Stimulated activated CD4-positive, alpha-beta T cell treated with anti-CD3 and anti-CD28 coated beads, Interleukin-4, amount 100 ng/mL, for 24 hours (primary cell): ENCODE measurements at regions not wholly inside any gene's neighbourhood (a gene's known extent, or its start where the extent isn't known, plus 50 kb on each side); places are given as distances from the start of the nearest gene placed in this dataset.

ENCODE experiments used
- DNase-seq: peaks from one replicate; pipeline ENCODE4 v3.0.0-alpha.2; 2020

GRCh38 chr13:44157606-44158005 lies 216.0 kb upstream of the SERP2 start:
- no peak for DNase-seq

GRCh38 chr13:44158098-44158521 lies 215.5 kb upstream of the SERP2 start:
- DNase-seq, result no peak

GRCh38 chr13:44158881-44159632 lies 214.6 kb upstream of the SERP2 start:
- DNase-seq, result no peak

- DNase-seq, result no peak
Measured at GRCh38 chr13:44159633-44160279, 213.9 kb upstream of the SERP2 start.

GRCh38 chr13:44160591-44161191 lies 212.9 kb upstream of the SERP2 start:
- no peak for DNase-seq

- no peak for DNase-seq
Measured at GRCh38 chr13:44163108-44163507, 210.5 kb upstream of the SERP2 start.

- no peak for DNase-seq
Measured at GRCh38 chr13:44165221-44165888, 208.3 kb upstream of the SERP2 start.

- DNase-seq, result no peak
Measured at GRCh38 chr13:44165889-44166496, 207.6 kb upstream of the SERP2 start.

GRCh38 chr13:44169018-44169911 lies 204.4 kb upstream of the SERP2 start:
- no peak for DNase-seq

GRCh38 chr13:44170731-44171130 lies 202.9 kb upstream of the SERP2 start:
- no peak for DNase-seq

GRCh38 chr13:44171156-44171555 lies 202.5 kb upstream of the SERP2 start:
- DNase-seq, result no peak

GRCh38 chr13:44171861-44172260 lies 201.8 kb upstream of the SERP2 start:
- no peak for DNase-seq

GRCh38 chr13:44172281-44172810 lies 201.3 kb upstream of the SERP2 start:
- DNase-seq, result no peak

- no peak for DNase-seq
Measured at GRCh38 chr13:44174769-44175425, 198.7 kb upstream of the SERP2 start.

GRCh38 chr13:44176173-44176572 lies 197.5 kb upstream of the SERP2 start:
- no peak for DNase-seq

- no peak for DNase-seq
Measured at GRCh38 chr13:44180876-44181536, 192.6 kb upstream of the SERP2 start.

- DNase-seq, result no peak
Measured at GRCh38 chr13:44181931-44182330, 191.7 kb upstream of the SERP2 start.

- DNase-seq, result no peak
Measured at GRCh38 chr13:44184740-44185139, 188.9 kb upstream of the SERP2 start.

GRCh38 chr13:44188257-44188656 lies 185.4 kb upstream of the SERP2 start:
- DNase-seq, result no peak

GRCh38 chr13:44189085-44189484 lies 184.5 kb upstream of the SERP2 start:
- no peak for DNase-seq

GRCh38 chr13:44191103-44191502 lies 182.5 kb upstream of the SERP2 start:
- DNase-seq, result no peak
